MCF 10A (cell line): ENCODE measurements at regions not wholly inside any gene's neighbourhood (a gene's known extent, or its start where the extent isn't known, plus 50 kb on each side); places are given as distances from the start of the nearest gene placed in this dataset.
A peak's percentile ranks its signal among the peaks of the same experiment; 100 is the strongest.

Source experiments
- BruUV-seq: library from RNA; stranded (reverse); fragments of 400-500 nt; replicated peaks from 2 replicates; lab custom pipeline; 2021; lab: Mats Ljungman, UMichigan
- CTCF ChIA-PET: fragments of 300-600 bp; sonication (Branson Sonifier 250); formaldehyde crosslinking; extraction: SDS; loops from one replicate; lab custom pipeline; 2021; ENCODE audit warnings: antibody characterized with exemption, inconsistent platforms; lab: Yijun Ruan, JAX
- POLR2A ChIA-PET: fragments of 300-600, 350-650 bp; sonication (Branson Sonifier 250); formaldehyde crosslinking; extraction: SDS; loops from one replicate; lab custom pipeline; 2020; ENCODE audit warnings: antibody characterized with exemption, inconsistent platforms; lab: Yijun Ruan, JAX
- DNase-seq: peaks from one replicate; pipeline ENCODE4 v3.0.0-alpha.2; 2018; ENCODE audit not compliant: unreplicated experiment
- H3K27ac Mint-ChIP-seq: one replicate; pipeline ENCODE4 v1.8.0; 2022; ENCODE audit warnings: mild to moderate bottlenecking, low read depth, mixed read lengths; ENCODE audit not compliant: unreplicated experiment
- H3K27me3 Mint-ChIP-seq: one replicate; pipeline ENCODE4 v1.8.0; 2022; ENCODE audit warnings: mixed read lengths; ENCODE audit not compliant: insufficient read depth, unreplicated experiment
- H3K36me3 Mint-ChIP-seq: one replicate; pipeline ENCODE4 v1.8.0; 2022; ENCODE audit warnings: mild to moderate bottlenecking, moderate library complexity, mixed read lengths; ENCODE audit not compliant: insufficient read depth, unreplicated experiment
- H3K4me1 Mint-ChIP-seq: one replicate; pipeline ENCODE4 v1.8.0; 2022; ENCODE audit warnings: mixed read lengths; ENCODE audit not compliant: insufficient read depth, unreplicated experiment
- H3K4me3 Mint-ChIP-seq: one replicate; pipeline ENCODE4 v1.8.0; 2022; ENCODE audit warnings: mild to moderate bottlenecking, moderate library complexity, mixed read lengths; ENCODE audit not compliant: unreplicated experiment
- H3K9me3 Mint-ChIP-seq: one replicate; pipeline ENCODE4 v1.8.0; 2022; ENCODE audit warnings: mixed read lengths; ENCODE audit not compliant: unreplicated experiment
- intact Hi-C: fragments of 100-400 bp; cut with micrococcal nuclease; formaldehyde crosslinking; loops from 2 replicates; pipeline ENCODE4 v1.14.1; 2022
- TF ChIP-seq, protein P1 (sequence below): fragments of 200-600 bp; IDR thresholded peaks from one replicate; pipeline ENCODE4 v1.8.0; 2022; ENCODE audit warnings: antibody characterized with exemption, mild to moderate bottlenecking; ENCODE audit not compliant: unreplicated experiment

- H3K9me3 Mint-ChIP-seq, result no peaks in the 10 kb centered on the region
- H3K27me3 Mint-ChIP-seq, result no peaks in the 10 kb centered on the region
- H3K4me1 Mint-ChIP-seq, result peaks cover 11% of the 10 kb centered on the region
- no peak overlapping the region for H3K27ac Mint-ChIP-seq
- H3K36me3 Mint-ChIP-seq, result no peaks in the 10 kb centered on the region
- H3K4me3 Mint-ChIP-seq, result no peak overlapping the region
- POLR2A ChIA-PET, result interaction anchor here (0.8 kb wide), 1 partner anchor 21 kb away, joined by 3 read pairs; no protein-coding TSS in a partner anchor
- intact Hi-C loops, result no loop called here
- TF ChIP-seq, protein P1, sequence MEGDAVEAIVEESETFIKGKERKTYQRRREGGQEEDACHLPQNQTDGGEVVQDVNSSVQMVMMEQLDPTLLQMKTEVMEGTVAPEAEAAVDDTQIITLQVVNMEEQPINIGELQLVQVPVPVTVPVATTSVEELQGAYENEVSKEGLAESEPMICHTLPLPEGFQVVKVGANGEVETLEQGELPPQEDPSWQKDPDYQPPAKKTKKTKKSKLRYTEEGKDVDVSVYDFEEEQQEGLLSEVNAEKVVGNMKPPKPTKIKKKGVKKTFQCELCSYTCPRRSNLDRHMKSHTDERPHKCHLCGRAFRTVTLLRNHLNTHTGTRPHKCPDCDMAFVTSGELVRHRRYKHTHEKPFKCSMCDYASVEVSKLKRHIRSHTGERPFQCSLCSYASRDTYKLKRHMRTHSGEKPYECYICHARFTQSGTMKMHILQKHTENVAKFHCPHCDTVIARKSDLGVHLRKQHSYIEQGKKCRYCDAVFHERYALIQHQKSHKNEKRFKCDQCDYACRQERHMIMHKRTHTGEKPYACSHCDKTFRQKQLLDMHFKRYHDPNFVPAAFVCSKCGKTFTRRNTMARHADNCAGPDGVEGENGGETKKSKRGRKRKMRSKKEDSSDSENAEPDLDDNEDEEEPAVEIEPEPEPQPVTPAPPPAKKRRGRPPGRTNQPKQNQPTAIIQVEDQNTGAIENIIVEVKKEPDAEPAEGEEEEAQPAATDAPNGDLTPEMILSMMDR, result no peak
- BruUV-seq, result no TSS peak
- no peak for DNase-seq
- CTCF ChIA-PET, result interaction anchor here (0.9 kb wide), 1 partner anchor 24 kb away, joined by 4 read pairs; no protein-coding TSS in a partner anchor
These were observed 334.1 kb upstream of the GRM7 start for GRCh38 chr3:6526861-6527260.

DNA sequence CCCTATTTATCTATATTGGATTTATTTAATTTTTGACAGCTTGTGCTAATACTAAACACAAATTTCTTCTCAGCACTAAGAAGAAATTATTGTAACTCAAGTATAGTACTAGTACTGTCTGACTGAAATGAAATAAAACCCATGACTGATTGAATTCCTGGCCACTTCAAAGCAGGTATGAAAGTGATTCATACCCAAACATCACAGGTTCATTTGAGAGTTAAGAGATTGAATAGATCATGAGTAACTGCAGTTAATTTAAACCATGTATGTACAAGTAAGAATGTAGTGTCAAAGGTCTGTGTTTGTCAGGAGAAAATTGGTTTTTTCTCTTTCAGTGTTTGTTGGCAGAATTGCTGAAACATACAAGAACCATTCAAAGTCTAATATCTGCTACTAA lies 332.0 kb upstream of the GRM7 start:
- Mint-ChIP-seq H3K27ac (peak overlapping the region; percentile 4), H3K9me3 (no peaks in the 10 kb centered on the region), H3K4me1 (peaks cover 11% of the 10 kb centered on the region), H3K36me3 (no peaks in the 10 kb centered on the region), H3K27me3 (no peaks in the 10 kb centered on the region), H3K4me3 (no peak overlapping the region)
- intact Hi-C loops, result no loop called here
- BruUV-seq, result no TSS peak
- CTCF ChIA-PET, result interaction anchor here (0.6 kb wide), 1 partner anchor 731 kb away, joined by 3 read pairs; no protein-coding TSS in a partner anchor
- TF ChIP-seq, protein P1, result no peak
- POLR2A ChIA-PET, result interaction anchor here (0.7 kb wide), 1 partner anchor 286 kb away, joined by 4 read pairs; no protein-coding TSS in a partner anchor
- no peak for DNase-seq

DNA sequence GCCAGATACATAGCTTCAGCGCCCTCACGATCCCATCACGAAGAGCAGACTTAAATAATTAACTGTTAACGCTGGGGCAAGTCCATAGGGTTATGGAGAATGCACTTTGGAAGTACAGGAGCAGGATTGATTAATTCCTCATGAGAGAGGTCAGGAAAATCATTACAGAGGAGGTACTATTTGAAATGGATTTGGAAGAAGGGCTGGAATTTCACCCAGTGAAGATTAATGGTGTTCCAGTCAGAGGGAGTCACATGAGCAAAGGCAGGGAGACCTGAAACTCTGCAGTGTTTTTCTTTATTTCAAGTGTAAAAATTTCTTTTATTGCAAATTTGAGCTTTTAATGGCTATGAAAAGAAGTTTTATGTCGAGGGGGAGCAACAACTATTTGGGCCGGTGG lies 329.8 kb upstream of the GRM7 start:
- intact Hi-C loops, result no loop called here
- Mint-ChIP-seq H3K9me3 (no peaks in the 10 kb centered on the region), H3K36me3 (no peaks in the 10 kb centered on the region), H3K27ac (no peak overlapping the region), H3K4me1 (peaks cover 11% of the 10 kb centered on the region), H3K27me3 (no peaks in the 10 kb centered on the region), H3K4me3 (no peak overlapping the region)
- DNase-seq, result no peak
- no TSS peak for BruUV-seq
- ChIA-PET CTCF (interaction anchor here (0.6 to 0.7 kb wide), 2 partner anchors 140 to 1734 kb away, joined by 3 to 4 read pairs; no protein-coding TSS in a partner anchor), POLR2A (no interaction called here)
- TF ChIP-seq, protein P1, result no peak

DNA sequence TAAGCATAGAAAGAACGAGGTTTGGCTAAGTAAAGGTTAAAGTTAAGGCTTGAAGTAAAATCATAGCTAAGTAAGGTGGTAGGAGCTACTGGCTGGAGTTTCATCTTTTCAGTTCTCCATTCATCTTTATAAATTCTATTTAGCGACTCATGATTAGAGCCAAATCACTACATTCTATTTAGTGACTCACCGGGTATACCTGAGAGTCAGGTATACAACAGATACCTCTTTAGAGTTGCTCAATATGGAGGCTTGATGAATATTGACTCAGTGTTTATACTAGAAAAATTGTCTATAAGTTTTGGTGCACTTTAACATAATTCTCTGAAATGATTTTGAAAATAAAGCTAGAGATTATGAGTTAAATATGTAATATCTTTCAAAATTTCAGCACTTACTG lies 328.8 kb upstream of the GRM7 start:
- no peak overlapping the region for H3K4me3 Mint-ChIP-seq
- TF ChIP-seq, protein P1, result no peak
- CTCF ChIA-PET, result interaction anchor here (0.5 to 0.7 kb wide), 5 partner anchors 8 to 1150 kb away, joined by 3 to 6 read pairs (median 3); no protein-coding TSS in a partner anchor
- H3K4me1 Mint-ChIP-seq, result peaks cover 11% of the 10 kb centered on the region
- BruUV-seq, result no TSS peak
- no peaks in the 10 kb centered on the region for H3K27me3 Mint-ChIP-seq
- peak; percentile 6 for DNase-seq
- intact Hi-C loops, result no loop called here
- H3K27ac Mint-ChIP-seq, result no peak overlapping the region
- no peaks in the 10 kb centered on the region for H3K36me3 Mint-ChIP-seq
- H3K9me3 Mint-ChIP-seq, result no peaks in the 10 kb centered on the region
- POLR2A ChIA-PET, result interaction anchor here (0.6 kb wide), 1 partner anchor 389 kb away, joined by 4 read pairs; no protein-coding TSS in a partner anchor
